ENCODE measurements at regions not wholly inside any gene's neighbourhood (a gene's known extent, or its start where the extent isn't known, plus 50 kb on each side); places are given as distances from the start of the nearest gene placed in this dataset.
A peak's percentile ranks its signal among the peaks of the same experiment; 100 is the strongest.

GRCh38 chr4:180560896-180561295, 1682.3 kb upstream of the TENM3 start:
- DNase-seq (ENCODE audit: low spot score), result no peak

GRCh38 chr4:180564026-180564425, 1679.2 kb upstream of the TENM3 start:
- no peak for DNase-seq (ENCODE audit: low spot score)

GRCh38 chr4:180564448-180564847, 1678.8 kb upstream of the TENM3 start:
- no peak for DNase-seq (ENCODE audit: low spot score)

GRCh38 chr4:180565856-180566431, 1677.3 kb upstream of the TENM3 start:
- DNase-seq (ENCODE audit: low spot score), result no peak

- no peak for DNase-seq (ENCODE audit: low spot score)
Measured at GRCh38 chr4:180566492-180566891, 1676.7 kb upstream of the TENM3 start.

- DNase-seq (ENCODE audit: low spot score), result no peak
Measured at GRCh38 chr4:180567080-180567479, 1676.1 kb upstream of the TENM3 start.

GRCh38 chr4:180571516-180572055, 1671.6 kb upstream of the TENM3 start:
- DNase-seq (ENCODE audit: low spot score), result no peak

- DNase-seq (ENCODE audit: low spot score), result no peak
Measured at GRCh38 chr4:180578175-180578574, 1665.0 kb upstream of the TENM3 start.

- DNase-seq (ENCODE audit: low spot score), result peak; percentile 4
Measured at GRCh38 chr4:180581061-180581460, 1662.1 kb upstream of the TENM3 start.

GRCh38 chr4:180587379-180587778, 1655.8 kb upstream of the TENM3 start:
- DNase-seq (ENCODE audit: low spot score), result no peak

GRCh38 chr4:180589575-180589974, 1653.6 kb upstream of the TENM3 start:
- no peak for DNase-seq (ENCODE audit: low spot score)

- DNase-seq (ENCODE audit: low spot score), result no peak
Measured at GRCh38 chr4:180596888-180597483, 1646.2 kb upstream of the TENM3 start.

- no peak for DNase-seq (ENCODE audit: low spot score)
Measured at GRCh38 chr4:180598281-180598680, 1644.9 kb upstream of the TENM3 start.

- DNase-seq (ENCODE audit: low spot score), result no peak
Measured at GRCh38 chr4:180603791-180604190, 1639.4 kb upstream of the TENM3 start.

GRCh38 chr4:180610324-180610723, 1632.9 kb upstream of the TENM3 start:
- no peak for DNase-seq (ENCODE audit: low spot score)

GRCh38 chr4:180615746-180616145, 1627.5 kb upstream of the TENM3 start:
- DNase-seq (ENCODE audit: low spot score), result no peak

GRCh38 chr4:180617196-180617595, 1626.0 kb upstream of the TENM3 start:
- no peak for DNase-seq (ENCODE audit: low spot score)

GRCh38 chr4:180618396-180618795, 1624.8 kb upstream of the TENM3 start:
- no peak for DNase-seq (ENCODE audit: low spot score)

GRCh38 chr4:180619440-180619839, 1623.8 kb upstream of the TENM3 start:
- DNase-seq (ENCODE audit: low spot score), result no peak

GRCh38 chr4:180622254-180622653, 1620.9 kb upstream of the TENM3 start:
- no peak for DNase-seq (ENCODE audit: low spot score)

- no peak for DNase-seq (ENCODE audit: low spot score)
Measured at GRCh38 chr4:180625653-180626052, 1617.5 kb upstream of the TENM3 start.

- DNase-seq (ENCODE audit: low spot score), result peak; percentile 19
Measured at GRCh38 chr4:180630012-180630665, 1613.1 kb upstream of the TENM3 start.

- peak; percentile 8 for DNase-seq (ENCODE audit: low spot score)
Measured at GRCh38 chr4:180634306-180634705, 1608.9 kb upstream of the TENM3 start.
